ENCODE measurements at regions not wholly inside any gene's neighbourhood (a gene's known extent, or its start where the extent isn't known, plus 50 kb on each side); places are given as distances from the start of the nearest gene placed in this dataset.

- no peak for DNase-seq
These were observed 66.8 kb upstream of the WDR75 start for GRCh38 chr2:189374481-189374880.

GRCh38 chr2:189375842-189376241 lies 65.4 kb upstream of the WDR75 start:
- DNase-seq: no peak

GRCh38 chr2:189379287-189379630 lies 62.0 kb upstream of the WDR75 start:
- DNase-seq: no peak

- no peak for DNase-seq
These were observed 61.5 kb upstream of the WDR75 start for GRCh38 chr2:189379731-189380261.

GRCh38 chr2:189382668-189383067 lies 58.6 kb upstream of the WDR75 start:
- DNase-seq: no peak

- no peak for DNase-seq
These were observed 54.5 kb upstream of the WDR75 start for GRCh38 chr2:189386741-189387140.

- DNase-seq: no peak
These were observed 50.1 kb upstream of the WDR75 start for GRCh38 chr2:189391201-189391600.

All from NCI-H1417 treated with DMSO at 0.1 percent for 48 hours (cell line).